OCI-LY1 (cell line): ENCODE measurements at regions not wholly inside any gene's neighbourhood (a gene's known extent, or its start where the extent isn't known, plus 50 kb on each side); places are given as distances from the start of the nearest gene placed in this dataset.

Experiments used
- CTCF ChIP-seq: fragments of 200-600 bp; sonication (generic), shearing (Covaris generic); IDR thresholded peaks from 2 replicates; pipeline ENCODE4 v1.5.1; 2017; ENCODE audit warnings: mild to moderate bottlenecking, antibody characterized with exemption, low read length, moderate library complexity, mixed read lengths
- EZH2 ChIP-seq: fragments of 200-600 bp; sonication (generic), shearing (Covaris generic); IDR thresholded peaks from 2 replicates; pipeline ENCODE4 v1.8.0; 2017; ENCODE audit warnings: borderline replicate concordance, mixed run types, mild to moderate bottlenecking, antibody characterized with exemption, low read length, moderate library complexity, mixed read lengths

- TF ChIP-seq CTCF = no peak
- TF ChIP-seq EZH2 = no peak
These were observed 345.5 kb downstream of the CHL1 start for GRCh38 chr3:542021-542420.
